Upper lobe of left lung (tissue), 4 donors: ENCODE measurements at regions not wholly inside any gene's neighbourhood (a gene's known extent, or its start where the extent isn't known, plus 50 kb on each side); places are given as distances from the start of the nearest gene placed in this dataset.

Experiments used
- POLR2A ChIP-seq, 4 donors: fragments of 450-650 bp; IDR thresholded peaks; one replicate each; pipeline ENCODE4 v1.5.1; 2016 to 2017; ENCODE audit warnings: antibody characterized with exemption in 4 of 4, mild to moderate bottlenecking in 2 of 4
- TF ChIP-seq, protein P1 (sequence below), 6 experiments: fragments of 450-650 bp in 4 of 6; fragments of 200-600 bp in 2 of 6; sonication (generic) in 2 of 6; IDR thresholded peaks; one replicate each; pipeline ENCODE4 v1.5.1; 2016 to 2019; ENCODE audit warnings: antibody characterized with exemption in 6 of 6

DNA sequence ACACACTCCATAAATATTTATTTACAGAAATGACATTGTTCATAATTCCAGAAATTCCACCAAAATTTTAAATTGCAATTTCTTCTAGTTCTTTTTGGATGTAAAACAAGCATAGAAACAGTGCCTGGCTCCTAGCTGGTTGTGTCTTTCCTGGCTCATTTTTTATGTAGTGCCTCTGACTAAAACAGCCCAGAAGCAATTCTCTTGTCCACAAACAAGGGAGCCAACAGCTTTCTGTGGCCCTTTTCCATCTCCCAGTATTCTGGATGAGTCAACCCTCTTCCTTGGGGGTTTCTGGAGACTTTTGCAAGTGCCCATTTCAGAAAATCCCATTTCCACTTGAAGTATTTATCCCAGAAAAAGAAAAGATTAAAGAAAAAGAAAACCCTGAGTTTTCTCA lies 141.4 kb downstream of the PHLDA1 start:
- TF ChIP-seq, protein P1, sequence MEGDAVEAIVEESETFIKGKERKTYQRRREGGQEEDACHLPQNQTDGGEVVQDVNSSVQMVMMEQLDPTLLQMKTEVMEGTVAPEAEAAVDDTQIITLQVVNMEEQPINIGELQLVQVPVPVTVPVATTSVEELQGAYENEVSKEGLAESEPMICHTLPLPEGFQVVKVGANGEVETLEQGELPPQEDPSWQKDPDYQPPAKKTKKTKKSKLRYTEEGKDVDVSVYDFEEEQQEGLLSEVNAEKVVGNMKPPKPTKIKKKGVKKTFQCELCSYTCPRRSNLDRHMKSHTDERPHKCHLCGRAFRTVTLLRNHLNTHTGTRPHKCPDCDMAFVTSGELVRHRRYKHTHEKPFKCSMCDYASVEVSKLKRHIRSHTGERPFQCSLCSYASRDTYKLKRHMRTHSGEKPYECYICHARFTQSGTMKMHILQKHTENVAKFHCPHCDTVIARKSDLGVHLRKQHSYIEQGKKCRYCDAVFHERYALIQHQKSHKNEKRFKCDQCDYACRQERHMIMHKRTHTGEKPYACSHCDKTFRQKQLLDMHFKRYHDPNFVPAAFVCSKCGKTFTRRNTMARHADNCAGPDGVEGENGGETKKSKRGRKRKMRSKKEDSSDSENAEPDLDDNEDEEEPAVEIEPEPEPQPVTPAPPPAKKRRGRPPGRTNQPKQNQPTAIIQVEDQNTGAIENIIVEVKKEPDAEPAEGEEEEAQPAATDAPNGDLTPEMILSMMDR (IDR thresholded peaks at IDR 0.05): no peak
- TF ChIP-seq POLR2A (IDR thresholded peaks at IDR 0.05): no peak
